Heart left ventricle (tissue), 16 donors: ENCODE measurements at regions not wholly inside any gene's neighbourhood (a gene's known extent, or its start where the extent isn't known, plus 50 kb on each side); places are given as distances from the start of the nearest gene placed in this dataset.

Experiments
- ATAC-seq, 4 donors: fragments of 200-7000 bp; cut with Tn5 transposase; one replicate each; pipeline ENCODE4 v1.9.1; 2020 to 2022; ENCODE audit warnings: moderate library complexity in 4 of 4, mild to moderate bottlenecking in 3 of 4, moderate number of reproducible peaks in 1 of 4
- DNase-seq, 5 donors: peaks; one replicate each; pipeline ENCODE4 v3.0.0-alpha.2; 2020
- H3K27ac ChIP-seq, 12 donors: fragments of 200-600 bp; sonication (generic) in 4 of 12; one replicate each; pipeline versions ENCODE4 v1.5.0 to v1.8.0; 2016 to 2022; ENCODE audit warnings: mild to moderate bottlenecking in 2 of 12
- H3K27me3 ChIP-seq, 9 donors: fragments of 200-600 bp; sonication (generic) in 2 of 9; one replicate each; pipeline versions ENCODE4 v1.5.1 to v1.8.0; 2016 to 2022; ENCODE audit warnings: mild to moderate bottlenecking in 3 of 9
- H3K36me3 ChIP-seq, 9 donors: fragments of 200-600 bp; sonication (generic) in 2 of 9; one replicate each; pipeline versions ENCODE4 v1.5.0 to v1.8.0; 2018 to 2022; ENCODE audit warnings: mild to moderate bottlenecking in 2 of 9
- H3K4me1 ChIP-seq, 12 donors: fragments of 200-600 bp; sonication (generic) in 4 of 12; one replicate each; pipeline versions ENCODE4 v1.5.0 to v1.8.0; 2016 to 2022; ENCODE audit warnings: mild to moderate bottlenecking in 3 of 12
- H3K4me3 ChIP-seq, 12 donors: fragments of 200-600 bp; sonication (generic) in 4 of 12; one replicate each; pipeline versions ENCODE4 v1.5.0 to v1.8.0; 2017 to 2022; ENCODE audit warnings: mild to moderate bottlenecking in 9 of 12, moderate library complexity in 4 of 12
- H3K9me3 ChIP-seq, 12 donors: fragments of 200-600 bp; sonication (generic) in 4 of 12; one replicate each; pipeline versions ENCODE4 v1.5.0 to v1.8.0; 2016 to 2022; ENCODE audit warnings: mild to moderate bottlenecking in 1 of 12
- POLR2A ChIP-seq, 2 donors: fragments of 450-650 bp; IDR thresholded peaks; one replicate each; pipeline ENCODE4 v1.6.1; 2017; ENCODE audit warnings: antibody characterized with exemption in 2 of 2, mild to moderate bottlenecking in 2 of 2, moderate library complexity in 2 of 2
- WGBS, 4 donors: extraction: QIAGEN DNeasy Blood & Tissue Kit in 2 of 4; methylation state at CpG; one replicate each; pipeline versions ENCODE4 v1.1.5 to v1.1.7; 2013 to 2018; 5-methylcytosine and 5-hydroxymethylcytosine counted together
- intact Hi-C, 10 donors: fragments of 100-400 bp; cut with DNase I; formaldehyde crosslinking; loops; one replicate each; pipeline versions ENCODE4 v1.11.1 to v1.14.2; 2022
- TF ChIP-seq, protein P1 (sequence below), 12 donors: fragments of 200-600 bp; sonication (generic) in 4 of 12; IDR thresholded peaks; one replicate each; pipeline versions ENCODE4 v1.5.0 to v1.8.0; 2018 to 2022; ENCODE audit warnings: antibody characterized with exemption in 12 of 12, mild to moderate bottlenecking in 5 of 12
- donor health status: ischemic (EF 13 %, LVEDD 7.1; RV severe dilation, severe dysfunction).
- donor health status: healthy with polysubstance abuse.
- donor health status: DM: no; HTN: yes; CAD: no.
- donor health status: DM: no; HTN: no; CAD: no.
- donor health status: ischemic (EF 25% LVEDD 6.9; RV normal size, moderate dysfunction).
- donor health status: ischemic (EF 25% LVEDD 5.7; RV mildly dilated, moderate dysfunction).
- donor health status: healthy.
- donor health status: DM: yes; HTN: yes; CAD: no.
- donor health status: ischemic (EF 35%, LVEDD 5.7; RV mildly dilated, moderate dysfunction).
- donor health status: nonischemic (EF 11% LVEDD 7.7; RV severe dilation, severe dysfunction).
- donor health status: DM: yes; HTN: yes; CAD: no.
- donor health status: PGD.
- donor health status: ischemic (EF 29% LVEDD 5.4; RV normal size, mild dysfunction).
- donor health status: nonischemic (EF 23%, LVEDD 6.1; RV moderate dilation, normal function).

DNA sequence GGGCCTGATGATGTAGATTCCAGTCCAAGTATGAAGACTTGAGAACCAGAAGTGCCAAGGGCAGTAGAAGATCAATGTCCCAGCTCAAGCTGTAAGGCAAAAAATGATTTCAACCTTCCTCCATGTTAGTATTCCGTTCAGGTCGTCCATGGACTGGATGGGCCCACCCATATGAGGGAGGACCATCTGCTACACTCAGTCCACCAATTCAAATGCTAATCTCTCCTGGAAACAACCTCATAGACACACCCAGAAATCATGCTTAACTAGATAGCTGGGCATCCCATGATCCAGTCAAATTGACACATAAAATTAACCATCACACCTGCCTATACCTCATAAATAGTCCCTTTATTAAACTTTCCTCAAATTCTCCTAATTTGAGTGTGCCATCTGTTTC lies 73.3 kb upstream of the NFASC start:
- no peak for TF ChIP-seq POLR2A (IDR thresholded peaks at IDR 0.05)
- TF ChIP-seq, protein P1, sequence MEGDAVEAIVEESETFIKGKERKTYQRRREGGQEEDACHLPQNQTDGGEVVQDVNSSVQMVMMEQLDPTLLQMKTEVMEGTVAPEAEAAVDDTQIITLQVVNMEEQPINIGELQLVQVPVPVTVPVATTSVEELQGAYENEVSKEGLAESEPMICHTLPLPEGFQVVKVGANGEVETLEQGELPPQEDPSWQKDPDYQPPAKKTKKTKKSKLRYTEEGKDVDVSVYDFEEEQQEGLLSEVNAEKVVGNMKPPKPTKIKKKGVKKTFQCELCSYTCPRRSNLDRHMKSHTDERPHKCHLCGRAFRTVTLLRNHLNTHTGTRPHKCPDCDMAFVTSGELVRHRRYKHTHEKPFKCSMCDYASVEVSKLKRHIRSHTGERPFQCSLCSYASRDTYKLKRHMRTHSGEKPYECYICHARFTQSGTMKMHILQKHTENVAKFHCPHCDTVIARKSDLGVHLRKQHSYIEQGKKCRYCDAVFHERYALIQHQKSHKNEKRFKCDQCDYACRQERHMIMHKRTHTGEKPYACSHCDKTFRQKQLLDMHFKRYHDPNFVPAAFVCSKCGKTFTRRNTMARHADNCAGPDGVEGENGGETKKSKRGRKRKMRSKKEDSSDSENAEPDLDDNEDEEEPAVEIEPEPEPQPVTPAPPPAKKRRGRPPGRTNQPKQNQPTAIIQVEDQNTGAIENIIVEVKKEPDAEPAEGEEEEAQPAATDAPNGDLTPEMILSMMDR (IDR thresholded peaks at IDR 0.05) = no peak

GRCh38 chr1:204799630-204800029 lies 71.0 kb upstream of the NFASC start:
- Histone ChIP-seq H3K27me3 (peaks cover 0 to 27% (median 0%) of the 10 kb centered on the region in 9 donors), H3K4me3 (no peak overlapping the region), H3K36me3 (no peaks in the 10 kb centered on the region), H3K4me1 (no peaks in the 10 kb centered on the region), H3K9me3 (no peaks in the 10 kb centered on the region), H3K27ac (no peak overlapping the region)
- 27 to 41% (median 31%) methylated on average over 2 of the region's 2 CpGs for WGBS, 4 donors
- ATAC-seq (no peak), DNase-seq (no peak)
- TF ChIP-seq, protein P1 (IDR thresholded peaks at IDR 0.05) = no peak
- no peak for TF ChIP-seq POLR2A (IDR thresholded peaks at IDR 0.05)
- intact Hi-C loops = loop anchor here in 4 of 10 donors (10.0 kb wide), 2 partner anchors 265 to 355 kb away; no protein-coding TSS in a partner anchor

More for the DNA sequence above, 73.3 kb upstream of the NFASC start:
- Histone ChIP-seq H3K27me3 (peaks cover 0 to 34% (median 5%) of the 10 kb centered on the region in 9 donors), H3K4me1 (no peaks in the 10 kb centered on the region), H3K4me3 (no peak overlapping the region), H3K36me3 (no peaks in the 10 kb centered on the region), H3K27ac (no peak overlapping the region), H3K9me3 (no peaks in the 10 kb centered on the region)
- ATAC-seq = no peak
- WGBS, 4 donors = 74 to 81% (median 79%) methylated on average over 2 of the region's 2 CpGs
- no peak for DNase-seq
- intact Hi-C loops = no loop called here

GRCh38 chr1:204801211-204801610 lies 69.5 kb upstream of the NFASC start:
- no peak for TF ChIP-seq POLR2A (IDR thresholded peaks at IDR 0.05)
- TF ChIP-seq, protein P1 (IDR thresholded peaks at IDR 0.05) = no peak
- intact Hi-C loops = loop anchor here in 4 of 10 donors (10.0 kb wide), 2 partner anchors 264 to 356 kb away; no protein-coding TSS in a partner anchor
- Histone ChIP-seq H3K27ac (no peak overlapping the region), H3K4me3 (no peak overlapping the region), H3K36me3 (no peaks in the 10 kb centered on the region), H3K4me1 (no peaks in the 10 kb centered on the region), H3K9me3 (no peaks in the 10 kb centered on the region), H3K27me3 (peaks cover 0 to 21% (median 0%) of the 10 kb centered on the region in 9 donors)
- DNase-seq (no peak), ATAC-seq (no peak)
- 0 to 77% (median 48%) methylated on average over 1 of the region's 1 CpG for WGBS, 4 donors

GRCh38 chr1:204802401-204803175 lies 68.1 kb upstream of the NFASC start:
- H3K9me3 ChIP-seq = no peaks in the 10 kb centered on the region
- 80 to 84% (median 81%) methylated on average over 7 to 9 of the region's 9 CpGs for WGBS, 4 donors
- ATAC-seq (no peak), DNase-seq (no peak)
- H3K27ac ChIP-seq = no peak overlapping the region
- no peak for TF ChIP-seq POLR2A (IDR thresholded peaks at IDR 0.05)
- TF ChIP-seq, protein P1 (IDR thresholded peaks at IDR 0.05) = no peak
- peaks cover 0 to 20% (median 0%) of the 10 kb centered on the region in 9 donors for H3K27me3 ChIP-seq
- H3K36me3 ChIP-seq = no peaks in the 10 kb centered on the region
- no peak overlapping the region for H3K4me3 ChIP-seq
- intact Hi-C loops = loop anchor here in 4 of 10 donors (10.0 kb wide), 2 partner anchors 262 to 358 kb away; no protein-coding TSS in a partner anchor
- H3K4me1 ChIP-seq = peaks cover 0 to 7% (median 0%) of the 10 kb centered on the region in 12 donors
